SK-N-SH (cell line): ENCODE measurements at regions not wholly inside any gene's neighbourhood (a gene's known extent, or its start where the extent isn't known, plus 50 kb on each side); places are given as distances from the start of the nearest gene placed in this dataset.

Experiments used
- CTCF ChIA-PET: fragments of 300-600, 350-600 bp; formaldehyde crosslinking; extraction: SDS; loops from one replicate; lab custom pipeline; 2021; lab: Yijun Ruan, JAX
- POLR2A ChIA-PET: fragments of 350-600 bp; sonication (Branson Sonifier 250); formaldehyde crosslinking; extraction: SDS; loops from one replicate; lab custom pipeline; 2020; ENCODE audit warnings: antibody characterized with exemption, inconsistent platforms; lab: Yijun Ruan, JAX
- DNase-seq: peaks from one replicate; pipeline ENCODE4 v3.0.0; 2012
- H2AFZ ChIP-seq: fragments of 200-600 bp; sonication (generic); 2 replicates; pipeline ENCODE4 v1.8.1; 2016; ENCODE audit warnings: antibody characterized with exemption, mild to moderate bottlenecking, low read depth
- H3F3A ChIP-seq: fragments of 200-600 bp; sonication (generic); replicated peaks from 2 replicates; pipeline ENCODE3; 2016; ENCODE audit warnings: antibody characterized with exemption, mild to moderate bottlenecking; ENCODE audit not compliant: insufficient read depth
- H3K27ac ChIP-seq, 2 experiments: fragments of 200-500 bp in 1 of 2; fragments of 200-600 bp in 1 of 2; sonication (Bioruptor generic) in 1 of 2; sonication (generic), shearing (Covaris generic) in 1 of 2; 2 replicates each; pipeline versions ENCODE4 v1.5.1 to v1.6.1; 2014 to 2016; ENCODE audit warnings: low read depth in 2 of 2, inconsistent platforms in 1 of 2, low read length in 1 of 2, mild to moderate bottlenecking in 1 of 2, mixed read lengths in 1 of 2
- H3K27me3 ChIP-seq: fragments of 200-600 bp; sonication (generic), shearing (Covaris generic); 2 replicates; pipeline ENCODE4 v1.6.1; 2016; ENCODE audit warnings: mixed run types; ENCODE audit not compliant: insufficient read depth
- H3K36me3 ChIP-seq, 2 experiments: fragments of 200-500 bp in 1 of 2; fragments of 200-600 bp in 1 of 2; sonication (Bioruptor generic) in 1 of 2; sonication (generic) in 1 of 2; replicated peaks in 1 of 2; 2 replicates each; pipeline versions ENCODE3 to v1.5.1; 2014 to 2016; ENCODE audit warnings: low read length in 1 of 2, mild to moderate bottlenecking in 1 of 2; ENCODE audit not compliant: insufficient read depth in 2 of 2, control insufficient read depth in 1 of 2
- H3K4me1 ChIP-seq, 2 experiments: fragments of 200-500 bp in 1 of 2; fragments of 200-600 bp in 1 of 2; sonication (Bioruptor generic) in 1 of 2; sonication (generic), shearing (Covaris generic) in 1 of 2; 2 replicates each; pipeline versions ENCODE4 v1.5.1 to v1.6.1; 2014 to 2016; ENCODE audit warnings: low read depth in 1 of 2, low read length in 1 of 2, mixed run types in 1 of 2; ENCODE audit not compliant: insufficient read depth in 2 of 2, control insufficient read depth in 1 of 2
- H3K4me2 ChIP-seq: fragments of 200-600 bp; sonication (generic), shearing (Covaris generic); 2 replicates; pipeline ENCODE4 v1.6.1; 2017; ENCODE audit warnings: mixed run types
- H3K4me3 ChIP-seq, 2 experiments: fragments of 200-500 bp in 1 of 2; fragments of 200-600 bp in 1 of 2; sonication (Bioruptor generic) in 1 of 2; sonication (generic), shearing (Covaris generic) in 1 of 2; 2 replicates each; pipeline versions ENCODE4 v1.5.1 to v1.8.1; 2014 to 2016; ENCODE audit warnings: low read depth in 2 of 2, inconsistent platforms in 1 of 2, low read length in 1 of 2, mild to moderate bottlenecking in 1 of 2, mixed read lengths in 1 of 2, moderate library complexity in 1 of 2
- H3K79me2 ChIP-seq: fragments of 200-600 bp; sonication (generic); 2 replicates; pipeline ENCODE4 v1.8.1; 2017; ENCODE audit warnings: mild to moderate bottlenecking; ENCODE audit not compliant: insufficient read depth
- H3K9ac ChIP-seq: fragments of 200-600 bp; sonication (generic); 2 replicates; pipeline ENCODE4 v1.6.1; 2017; ENCODE audit warnings: mixed run types
- H3K9me2 ChIP-seq: fragments of 200-600 bp; sonication (generic); 2 replicates; pipeline ENCODE4 v1.6.1; 2017; ENCODE audit warnings: mixed run types
- H3K9me3 ChIP-seq: fragments of 200-600 bp; sonication (generic); 2 replicates; pipeline ENCODE4 v1.6.1; 2017; ENCODE audit warnings: mixed run types, mild to moderate bottlenecking, moderate library complexity
- H4K20me1 ChIP-seq: fragments of 200-600 bp; sonication (generic); 2 replicates; pipeline ENCODE4 v1.6.1; 2017; ENCODE audit warnings: mild to moderate bottlenecking, mixed run types; ENCODE audit not compliant: insufficient read depth
- EP300 ChIP-seq, 2 experiments: IDR thresholded peaks; 2 replicates each; pipeline versions ENCODE4 v1.4.0 to v1.6.1; 2012; ENCODE audit warnings: borderline replicate concordance in 1 of 2, low read depth in 1 of 2, low read length in 1 of 2
- EZH2phosphoT487 ChIP-seq: fragments of 200-600 bp; sonication (generic); IDR thresholded peaks from 2 replicates; pipeline ENCODE4 v1.6.1; 2017; ENCODE audit warnings: low read depth, mixed run types, mild to moderate bottlenecking, antibody characterized with exemption, moderate library complexity, borderline replicate concordance
- FOSL2 ChIP-seq: IDR thresholded peaks from 2 replicates; pipeline ENCODE4 v1.4.0; 2012; ENCODE audit warnings: low read depth, mild to moderate bottlenecking, moderate library complexity, borderline replicate concordance
- GABPA ChIP-seq: IDR thresholded peaks from 2 replicates; pipeline ENCODE4 v1.4.0; 2012; ENCODE audit warnings: low read depth, mild to moderate bottlenecking
- GATA2 ChIP-seq: sonication (generic); formaldehyde crosslinking; IDR thresholded peaks from 2 replicates; pipeline ENCODE4 v1.5.0; 2020; ENCODE audit warnings: mild to moderate bottlenecking, missing genetic modification reagents
- MAX ChIP-seq: IDR thresholded peaks from 2 replicates; pipeline ENCODE4 v1.4.0; 2012; ENCODE audit warnings: low read depth
- MEF2A ChIP-seq: IDR thresholded peaks from 2 replicates; pipeline ENCODE4 v1.4.0; 2012; ENCODE audit warnings: low read depth, borderline replicate concordance
- REST ChIP-seq: IDR thresholded peaks from 2 replicates; pipeline ENCODE4 v1.6.1; 2012; ENCODE audit warnings: mild to moderate bottlenecking, low read depth, low read length, moderate library complexity
- SMC3 ChIP-seq: IDR thresholded peaks from 2 replicates; pipeline ENCODE4 v1.6.1; 2012; ENCODE audit warnings: low read depth, low read length, improper control_type of control experiment
- TAF1 ChIP-seq: IDR thresholded peaks from 2 replicates; pipeline ENCODE4 v1.6.1; 2012; ENCODE audit warnings: low read depth, mild to moderate bottlenecking, low read length, moderate library complexity, borderline replicate concordance
- USF1 ChIP-seq: IDR thresholded peaks from 2 replicates; pipeline ENCODE4 v1.4.0; 2012; ENCODE audit warnings: low read depth, borderline replicate concordance
- ZBTB33 ChIP-seq: IDR thresholded peaks from 2 replicates; pipeline ENCODE4 v1.4.0; 2012; ENCODE audit warnings: low read depth, borderline replicate concordance
- WGBS: methylation state at CpG from one replicate; pipeline ENCODE4 v1.1.6; 2017; ENCODE audit warnings: low lambda C conversion rate; 5-methylcytosine and 5-hydroxymethylcytosine counted together

GRCh38 chr1:244920911-244921761, 56.8 kb upstream of the HNRNPU start:
- Histone ChIP-seq H3K4me3 (no peak overlapping the region), H3K27me3 (no peaks in the 10 kb centered on the region), H4K20me1 (no peaks in the 10 kb centered on the region), H2AFZ (no peak overlapping the region), H3F3A (no peaks in the 10 kb centered on the region), H3K36me3 (no peaks in the 10 kb centered on the region), H3K79me2 (no peaks in the 10 kb centered on the region), H3K9me2 (no peaks in the 10 kb centered on the region), H3K27ac (no peak overlapping the region), H3K9me3 (no peaks in the 10 kb centered on the region), H3K4me1 (peaks cover 0 to 5% of the 10 kb centered on the region in 2 experiments; a peak in 1 of 4 replicates), H3K4me2 (no peak overlapping the region), H3K9ac (no peak overlapping the region)
- DNase-seq: no peak
- WGBS: 42% methylated on average over 4 of the region's 4 CpGs
- ChIA-PET POLR2A (no interaction called here), CTCF (interaction anchor here (1.2 kb wide), 1 partner anchor 121 kb away, joined by 3 read pairs; no protein-coding TSS in a partner anchor)
- TF ChIP-seq MEF2A: no peak
- no peak for TF ChIP-seq FOSL2
- TF ChIP-seq EZH2phosphoT487: no peak

GRCh38 chr1:244919320-244920282, 55.3 kb upstream of the HNRNPU start:
- Histone ChIP-seq H3K27ac (no peak overlapping the region), H3K36me3 (no peaks in the 10 kb centered on the region), H3F3A (no peaks in the 10 kb centered on the region), H2AFZ (peak overlapping the region; percentile 83; the same call in 1 of the 2 replicates), H3K9me2 (no peaks in the 10 kb centered on the region), H3K79me2 (no peaks in the 10 kb centered on the region), H3K4me1 (peaks cover 0 to 5% of the 10 kb centered on the region in 2 experiments; a peak in 1 of 4 replicates), H4K20me1 (no peaks in the 10 kb centered on the region), H3K27me3 (no peaks in the 10 kb centered on the region), H3K9me3 (no peaks in the 10 kb centered on the region), H3K4me3 (peak overlapping the region; percentile 59 to 60), H3K9ac (no peak overlapping the region), H3K4me2 (peak overlapping the region; percentile 82)
- ChIA-PET CTCF (interaction anchor here (0.7 to 1.4 kb wide), 3 partner anchors 9 to 124 kb away, joined by 3 to 4 read pairs (median 3); a partner anchor contains a TSS), POLR2A (no interaction called here)
- 90% methylated on average over 9 of the region's 9 CpGs for whole genome bisulfite sequencing
- no peak for TF ChIP-seq MEF2A
- TF ChIP-seq EP300 (IDR thresholded peaks at IDR 0.05; ENCODE audit: borderline replicate concordance in 1 of 2, low read depth in 1 of 2, low read length in 1 of 2): no peak
- TF ChIP-seq MAX: no peak
- no peak for TF ChIP-seq REST
- TF ChIP-seq GATA2 (CRISPR knock-in tag): no peak
- TF ChIP-seq GABPA: no peak
- TF ChIP-seq TAF1: no peak
- TF ChIP-seq SMC3: no peak
- TF ChIP-seq USF1: no peak
- TF ChIP-seq FOSL2: no peak
- no peak for TF ChIP-seq ZBTB33
- no peak for DNase-seq
